Fibroblast of lung (primary cell): ENCODE measurements at regions not wholly inside any gene's neighbourhood (a gene's known extent, or its start where the extent isn't known, plus 50 kb on each side); places are given as distances from the start of the nearest gene placed in this dataset.

Experiments
- DNase-seq, 2 donors: peaks; one replicate each; pipeline versions ENCODE4 v3.0.0 to v3.0.0-alpha.2; 2010; ENCODE audit warnings: low read depth in 2 of 2
- H2AFZ ChIP-seq: 2 replicates; pipeline ENCODE4 v1.5.1; 2012; ENCODE audit warnings: low read length, control low read depth, inconsistent platforms
- H3K27ac ChIP-seq: 2 replicates; pipeline ENCODE4 v1.5.1; 2011; ENCODE audit warnings: low read length, control low read depth; ENCODE audit not compliant: insufficient read depth
- H3K27me3 ChIP-seq: 2 replicates; pipeline ENCODE4 v1.5.1; 2011; ENCODE audit warnings: mild to moderate bottlenecking, low read length; ENCODE audit not compliant: control insufficient read depth, insufficient read depth
- H3K36me3 ChIP-seq: 2 replicates; pipeline ENCODE4 v1.5.1; 2011; ENCODE audit warnings: low read length; ENCODE audit not compliant: control insufficient read depth, insufficient read depth
- H3K4me1 ChIP-seq: 2 replicates; pipeline ENCODE4 v1.5.1; 2011; ENCODE audit warnings: low read length; ENCODE audit not compliant: control insufficient read depth, insufficient read depth; ENCODE audit errors: extremely low read depth
- H3K4me2 ChIP-seq: 2 replicates; pipeline ENCODE4 v1.5.1; 2011; ENCODE audit warnings: low read length, control low read depth; ENCODE audit not compliant: insufficient read depth; ENCODE audit errors: extremely low read depth
- H3K4me3 ChIP-seq, 4 experiments: fragments of 200-600 bp in 1 of 4; sonication (generic) in 1 of 4; replicated peaks in 1 of 4; 2 replicates each; pipeline ENCODE4 v1.5.1; 2011 to 2016; ENCODE audit warnings: low read length in 4 of 4, low read depth in 3 of 4, mild to moderate bottlenecking in 3 of 4, control low read depth in 2 of 4, inconsistent platforms in 1 of 4, mixed read lengths in 1 of 4; ENCODE audit not compliant: insufficient read depth in 1 of 4; ENCODE audit errors: control extremely low read depth in 1 of 4
- H3K79me2 ChIP-seq: 2 replicates; pipeline ENCODE4 v1.5.1; 2012; ENCODE audit warnings: mild to moderate bottlenecking, low read length, inconsistent platforms; ENCODE audit not compliant: control insufficient read depth, insufficient read depth
- H3K9ac ChIP-seq: 2 replicates; pipeline ENCODE4 v1.5.1; 2011; ENCODE audit warnings: mild to moderate bottlenecking, low read length, control low read depth; ENCODE audit not compliant: insufficient read depth
- H3K9me3 ChIP-seq: 2 replicates; pipeline ENCODE4 v1.5.1; 2012; ENCODE audit warnings: low read depth, low read length; ENCODE audit not compliant: control insufficient read depth, insufficient read depth
- H4K20me1 ChIP-seq: 2 replicates; pipeline ENCODE4 v1.5.1; 2011; ENCODE audit warnings: low read length; ENCODE audit not compliant: control insufficient read depth, insufficient read depth; ENCODE audit errors: extremely low read depth
- CTCF ChIP-seq, 2 donors: IDR thresholded peaks in 1 of 2; conservative IDR thresholded peaks in 1 of 2; 1 replicate in 1 of 2; 2 replicates in 1 of 2; pipeline ENCODE4 v1.5.1; 2011 to 2012; ENCODE audit warnings: low read length in 2 of 2, control low read depth in 1 of 2, inconsistent platforms in 1 of 2, low read depth in 1 of 2, mild to moderate bottlenecking in 1 of 2
- EZH2 ChIP-seq: IDR thresholded peaks from 2 replicates; pipeline ENCODE4 v1.5.1; 2012; ENCODE audit warnings: low read length, control low read depth, mild to moderate bottlenecking; ENCODE audit errors: missing control alignments

DNA sequence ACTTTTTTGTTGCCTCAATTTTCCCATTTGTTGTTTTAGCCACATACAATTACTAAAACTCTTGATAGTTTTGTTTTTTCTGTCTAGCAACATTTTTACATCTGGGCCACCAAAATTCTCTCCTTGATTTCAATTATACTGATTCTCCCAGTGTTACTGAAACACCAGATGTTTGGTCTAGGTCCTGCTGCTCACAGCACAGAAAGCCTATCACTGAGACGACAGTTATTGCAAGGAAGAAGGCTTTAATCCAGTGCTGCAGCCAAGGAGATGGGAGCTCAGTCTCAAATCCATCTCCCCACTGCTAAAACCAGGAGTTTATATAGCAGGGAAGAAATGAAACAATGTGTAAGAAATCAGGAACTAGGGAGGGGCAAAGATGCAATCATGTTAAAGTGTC is 837.7 kb upstream of the CNTN5 start:
- Histone ChIP-seq H3K79me2 (no peaks in the 10 kb centered on the region), H3K4me1 (no peaks in the 10 kb centered on the region), H3K4me3 (no peak overlapping the region), H3K36me3 (no peaks in the 10 kb centered on the region), H3K9ac (no peak overlapping the region), H3K27ac (no peak overlapping the region), H4K20me1 (no peaks in the 10 kb centered on the region), H3K4me2 (no peak overlapping the region), H2AFZ (no peak overlapping the region), H3K27me3 (no peaks in the 10 kb centered on the region), H3K9me3 (no peaks in the 10 kb centered on the region)
- no peak for DNase-seq
- TF ChIP-seq EZH2, result no peak
- TF ChIP-seq CTCF (conservative IDR thresholded peaks at IDR 0.05 in 1 of 2, IDR thresholded peaks at IDR 0.05 in 1 of 2; ENCODE audit: low read depth in 1 of 2, low read length in 2 of 2), result no peak

- no peak overlapping the region for H3K27ac ChIP-seq
- no peaks in the 10 kb centered on the region for H3K9me3 ChIP-seq
- no peak for DNase-seq
- H2AFZ ChIP-seq, result no peak overlapping the region
- no peaks in the 10 kb centered on the region for H3K4me1 ChIP-seq
- TF ChIP-seq CTCF (conservative IDR thresholded peaks at IDR 0.05 in 1 of 2, IDR thresholded peaks at IDR 0.05 in 1 of 2; ENCODE audit: low read depth in 1 of 2, low read length in 2 of 2) (no peak), EZH2 (no peak)
- no peak overlapping the region for H3K9ac ChIP-seq
- no peaks in the 10 kb centered on the region for H3K36me3 ChIP-seq
- H3K79me2 ChIP-seq, result no peaks in the 10 kb centered on the region
- no peaks in the 10 kb centered on the region for H4K20me1 ChIP-seq
- no peak overlapping the region for H3K4me2 ChIP-seq
- H3K27me3 ChIP-seq, result no peaks in the 10 kb centered on the region
- no peak overlapping the region for H3K4me3 ChIP-seq
These were observed 835.5 kb upstream of the CNTN5 start for GRCh38 chr11:98185245-98185644.

DNA sequence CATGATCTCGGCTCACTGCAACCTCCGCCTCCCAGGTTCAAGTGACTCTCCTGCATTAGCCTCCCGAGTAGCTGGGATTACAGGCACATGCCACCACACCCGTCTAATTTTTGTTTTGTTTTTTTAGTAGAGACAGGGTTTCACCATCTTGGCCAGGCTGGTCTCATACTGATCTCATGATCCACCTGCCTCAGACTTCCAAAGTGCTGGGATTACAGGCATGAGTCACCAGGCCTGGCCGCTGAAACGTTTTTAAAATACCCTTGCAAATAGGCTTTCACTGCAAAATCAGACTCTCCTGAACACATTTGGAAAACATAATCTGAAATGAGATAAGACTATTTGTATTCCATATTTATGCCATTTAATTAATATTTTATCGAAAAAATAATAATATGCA is 826.1 kb upstream of the CNTN5 start:
- no peaks in the 10 kb centered on the region for H4K20me1 ChIP-seq
- no peaks in the 10 kb centered on the region for H3K4me1 ChIP-seq
- no peak for TF ChIP-seq CTCF (conservative IDR thresholded peaks at IDR 0.05 in 1 of 2, IDR thresholded peaks at IDR 0.05 in 1 of 2; ENCODE audit: low read depth in 1 of 2, low read length in 2 of 2)
- TF ChIP-seq EZH2, result no peak

More for the DNA sequence above, 826.1 kb upstream of the CNTN5 start:
- Histone ChIP-seq H3K27me3 (no peaks in the 10 kb centered on the region), H3K9me3 (no peaks in the 10 kb centered on the region), H2AFZ (no peak overlapping the region), H3K9ac (no peak overlapping the region), H3K4me3 (no peak overlapping the region), H3K79me2 (no peaks in the 10 kb centered on the region), H3K27ac (no peak overlapping the region), H3K36me3 (no peaks in the 10 kb centered on the region), H3K4me2 (no peak overlapping the region)
- no peak for DNase-seq
